ENCODE measurements at regions not wholly inside any gene's neighbourhood (a gene's known extent, or its start where the extent isn't known, plus 50 kb on each side); places are given as distances from the start of the nearest gene placed in this dataset.

DNA sequence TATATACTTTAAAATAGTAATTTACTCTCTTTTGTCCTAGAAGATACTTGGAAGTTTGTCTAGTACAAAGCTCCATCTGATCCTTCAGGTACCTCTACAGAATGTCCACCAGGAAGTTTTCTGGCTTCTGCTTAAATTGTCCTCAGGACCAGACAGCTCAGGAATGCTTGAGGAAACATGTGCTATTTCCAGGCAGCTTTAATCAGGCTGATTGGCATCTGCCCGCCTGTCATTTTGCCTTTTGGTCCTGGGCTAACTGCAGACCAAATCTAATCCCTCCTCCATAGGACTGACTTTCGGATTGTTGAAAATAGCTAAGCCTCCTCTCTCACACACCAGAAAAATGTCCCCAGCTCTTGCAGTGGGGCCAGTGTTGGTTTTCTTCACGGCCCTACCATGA is 113.4 kb upstream of the RGMA start:
- ChIA-PET POLR2A (no interaction called here), CTCF (no interaction called here)

DNA sequence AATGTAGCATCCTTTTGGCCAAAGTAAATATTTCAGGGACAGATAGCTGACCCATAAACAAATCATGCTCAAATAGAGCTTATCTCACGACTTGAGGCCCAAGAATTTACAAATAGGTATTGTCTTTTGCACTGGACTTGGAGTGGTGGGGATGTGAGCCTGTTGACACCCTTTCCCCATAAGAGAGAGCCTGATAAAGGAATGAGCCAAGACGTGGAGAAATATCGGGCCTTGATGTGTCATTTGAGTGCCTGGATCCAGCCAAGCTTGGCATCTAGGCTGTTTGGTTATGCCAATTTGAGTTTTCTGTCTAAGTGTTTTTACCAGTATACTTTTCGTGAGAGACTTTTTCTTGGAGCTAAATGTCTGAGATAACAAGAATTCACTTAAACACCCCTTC is 112.9 kb upstream of the RGMA start:
- no peak for DNase-seq (ENCODE audit: low read depth, low spot score)
- H3K4me3 ChIP-seq (ENCODE audit: low read depth, low read length): no peak overlapping the region
- H3K9me3 ChIP-seq (ENCODE audit: control insufficient read depth, insufficient read depth, low read length): peaks cover 13% of the 10 kb centered on the region; the same call in 1 of the 2 replicates
- no peaks in the 10 kb centered on the region for H3K27me3 ChIP-seq (ENCODE audit: control insufficient read depth, insufficient read depth, low read length)
- TF ChIP-seq, protein P1, sequence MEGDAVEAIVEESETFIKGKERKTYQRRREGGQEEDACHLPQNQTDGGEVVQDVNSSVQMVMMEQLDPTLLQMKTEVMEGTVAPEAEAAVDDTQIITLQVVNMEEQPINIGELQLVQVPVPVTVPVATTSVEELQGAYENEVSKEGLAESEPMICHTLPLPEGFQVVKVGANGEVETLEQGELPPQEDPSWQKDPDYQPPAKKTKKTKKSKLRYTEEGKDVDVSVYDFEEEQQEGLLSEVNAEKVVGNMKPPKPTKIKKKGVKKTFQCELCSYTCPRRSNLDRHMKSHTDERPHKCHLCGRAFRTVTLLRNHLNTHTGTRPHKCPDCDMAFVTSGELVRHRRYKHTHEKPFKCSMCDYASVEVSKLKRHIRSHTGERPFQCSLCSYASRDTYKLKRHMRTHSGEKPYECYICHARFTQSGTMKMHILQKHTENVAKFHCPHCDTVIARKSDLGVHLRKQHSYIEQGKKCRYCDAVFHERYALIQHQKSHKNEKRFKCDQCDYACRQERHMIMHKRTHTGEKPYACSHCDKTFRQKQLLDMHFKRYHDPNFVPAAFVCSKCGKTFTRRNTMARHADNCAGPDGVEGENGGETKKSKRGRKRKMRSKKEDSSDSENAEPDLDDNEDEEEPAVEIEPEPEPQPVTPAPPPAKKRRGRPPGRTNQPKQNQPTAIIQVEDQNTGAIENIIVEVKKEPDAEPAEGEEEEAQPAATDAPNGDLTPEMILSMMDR (IDR thresholded peaks at IDR 0.05; ENCODE audit: low read depth, low read length): no peak
- H3K27ac ChIP-seq (ENCODE audit: low read depth, low read length): no peak overlapping the region
- POLR2A ChIA-PET: no interaction called here
- CTCF ChIA-PET: no interaction called here

More for the DNA sequence above, 113.4 kb upstream of the RGMA start:
- Histone ChIP-seq H3K27me3 (ENCODE audit: control insufficient read depth, insufficient read depth, low read length) (no peaks in the 10 kb centered on the region), H3K4me3 (ENCODE audit: low read depth, low read length) (no peak overlapping the region), H3K27ac (ENCODE audit: low read depth, low read length) (no peak overlapping the region), H3K9me3 (ENCODE audit: control insufficient read depth, insufficient read depth, low read length) (peaks cover 14% of the 10 kb centered on the region)
- no peak for DNase-seq (ENCODE audit: low read depth, low spot score)
- TF ChIP-seq, protein P1 (IDR thresholded peaks at IDR 0.05; ENCODE audit: low read depth, low read length): no peak

GRCh38 chr15:93200837-93201226 is 111.8 kb upstream of the RGMA start:
- H3K9me3 ChIP-seq (ENCODE audit: control insufficient read depth, insufficient read depth, low read length): peaks cover 7% of the 10 kb centered on the region; the same call in 1 of the 2 replicates
- DNase-seq (ENCODE audit: low read depth, low spot score): no peak
- H3K4me3 ChIP-seq (ENCODE audit: low read depth, low read length): no peak overlapping the region
- H3K27ac ChIP-seq (ENCODE audit: low read depth, low read length): no peak overlapping the region
- H3K27me3 ChIP-seq (ENCODE audit: control insufficient read depth, insufficient read depth, low read length): no peaks in the 10 kb centered on the region
- ChIA-PET CTCF (no interaction called here), POLR2A (no interaction called here)
- TF ChIP-seq, protein P1 (IDR thresholded peaks at IDR 0.05; ENCODE audit: low read depth, low read length): no peak

GRCh38 chr15:93200081-93200836 is 111.2 kb upstream of the RGMA start:
- no peak for DNase-seq (ENCODE audit: low read depth, low spot score)
- H3K9me3 ChIP-seq (ENCODE audit: control insufficient read depth, insufficient read depth, low read length): peaks cover 7% of the 10 kb centered on the region; the same call in 1 of the 2 replicates
- POLR2A ChIA-PET: no interaction called here
- H3K27me3 ChIP-seq (ENCODE audit: control insufficient read depth, insufficient read depth, low read length): no peaks in the 10 kb centered on the region
- H3K4me3 ChIP-seq (ENCODE audit: low read depth, low read length): no peak overlapping the region
- CTCF ChIA-PET: no interaction called here
- no peak overlapping the region for H3K27ac ChIP-seq (ENCODE audit: low read depth, low read length)
- TF ChIP-seq, protein P1 (IDR thresholded peaks at IDR 0.05; ENCODE audit: low read depth, low read length): no peak

DNA sequence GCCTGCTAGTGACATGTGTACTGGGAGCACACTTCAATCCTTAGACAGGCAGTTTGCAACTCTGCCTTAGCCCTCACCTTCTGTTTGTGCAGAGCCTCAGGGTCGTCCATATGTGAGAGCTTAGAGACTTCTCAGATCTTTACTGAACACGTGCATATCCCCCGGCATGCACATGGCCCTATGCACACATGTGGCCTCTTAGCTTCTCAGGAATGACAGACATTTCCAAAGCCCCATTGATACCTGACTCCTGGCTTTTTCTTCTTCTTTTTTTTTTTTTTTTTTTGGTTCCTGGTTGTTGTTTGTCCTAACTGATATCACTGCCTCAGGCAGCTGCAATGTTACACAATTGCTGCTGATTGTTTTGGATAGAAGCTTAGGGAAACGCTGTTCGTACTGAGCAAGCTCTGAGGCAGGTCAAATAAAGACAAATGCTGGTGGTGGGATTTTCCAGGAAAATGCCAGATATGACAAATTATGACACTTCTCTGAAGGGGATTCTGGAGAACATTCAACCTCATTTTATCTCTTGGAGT is 107.2 kb upstream of the RGMA start:
- ChIA-PET POLR2A (no interaction called here), CTCF (no interaction called here)
- no peak overlapping the region for H3K27ac ChIP-seq (ENCODE audit: low read depth, low read length)
- H3K27me3 ChIP-seq (ENCODE audit: control insufficient read depth, insufficient read depth, low read length): no peaks in the 10 kb centered on the region
- H3K4me3 ChIP-seq (ENCODE audit: low read depth, low read length): no peak overlapping the region
- no peak for DNase-seq (ENCODE audit: low read depth, low spot score)
- no peaks in the 10 kb centered on the region; the same call in 1 of the 2 replicates for H3K9me3 ChIP-seq (ENCODE audit: control insufficient read depth, insufficient read depth, low read length)
- TF ChIP-seq, protein P1 (IDR thresholded peaks at IDR 0.05; ENCODE audit: low read depth, low read length): no peak

Measured in AG04450 (cell line).